Myocyte (in vitro differentiated cells): ENCODE measurements at regions not wholly inside any gene's neighbourhood (a gene's known extent, or its start where the extent isn't known, plus 50 kb on each side); places are given as distances from the start of the nearest gene placed in this dataset.

Experiments used
- DNase-seq: peaks from one replicate; pipeline ENCODE4 v3.0.0-alpha.2; 2012; ENCODE audit warnings: low read depth

GRCh38 chr20:48571949-48572847, 255.6 kb downstream of the PREX1 start:
- DNase-seq: peak; percentile 26

DNA sequence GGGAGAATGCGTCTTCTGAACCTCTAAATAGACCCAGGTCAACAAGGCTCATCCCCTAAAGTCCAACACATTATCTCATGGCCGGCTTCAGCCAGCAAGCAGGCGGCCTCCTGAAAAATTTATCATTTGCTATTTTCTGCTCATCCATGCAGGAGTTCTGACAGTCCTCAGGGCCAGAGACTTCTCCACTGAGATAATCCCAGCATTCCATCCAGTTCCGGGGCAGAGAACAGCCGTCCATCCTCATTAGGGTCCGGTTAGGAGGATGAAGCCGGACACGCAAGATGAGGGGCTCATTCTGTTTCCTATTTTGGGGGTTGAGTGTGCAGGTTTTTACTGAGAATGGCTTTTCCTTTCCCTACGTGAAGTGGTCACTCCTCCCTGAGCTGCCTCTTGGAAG, 258.1 kb downstream of the PREX1 start:
- no peak for DNase-seq

DNA sequence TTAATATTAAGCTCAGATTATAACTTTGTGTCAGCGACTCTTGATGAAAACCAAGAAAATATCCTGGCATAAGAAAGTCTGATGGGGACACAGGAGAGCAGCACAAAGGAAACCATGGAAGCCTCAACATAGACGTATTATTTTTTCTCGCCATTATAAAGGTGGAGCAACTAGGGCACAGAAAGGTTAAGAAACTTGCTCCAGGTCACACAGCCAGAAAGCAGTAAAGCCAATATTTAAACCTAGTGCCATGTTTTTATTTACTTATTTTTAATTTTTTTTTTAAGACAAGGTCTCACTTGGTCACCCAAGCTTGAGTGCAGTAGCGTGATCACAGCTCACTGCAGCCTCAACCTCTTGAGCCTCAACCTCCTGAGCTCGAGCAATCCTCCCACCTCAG, 259.3 kb downstream of the PREX1 start:
- DNase-seq: no peak

DNA sequence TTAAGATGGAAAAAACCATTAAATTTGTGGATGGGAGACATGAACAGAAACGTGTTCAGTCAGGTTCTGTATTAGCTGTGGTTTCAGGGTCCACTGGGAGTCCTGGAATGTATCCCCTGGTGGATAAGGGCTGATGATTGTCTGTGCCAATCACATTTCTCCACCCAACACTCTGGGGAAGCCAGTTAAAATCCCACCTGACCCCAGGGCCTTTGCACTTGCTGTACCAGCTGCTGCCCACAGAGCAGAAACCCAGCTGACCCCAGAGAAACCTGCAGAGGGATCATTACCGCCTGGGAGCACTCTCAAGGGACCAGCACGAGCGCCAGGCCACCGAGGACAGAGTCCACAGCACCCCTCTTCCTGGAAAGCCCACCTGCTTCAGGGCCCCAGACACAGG, 260.7 kb downstream of the PREX1 start:
- no peak for DNase-seq

DNA sequence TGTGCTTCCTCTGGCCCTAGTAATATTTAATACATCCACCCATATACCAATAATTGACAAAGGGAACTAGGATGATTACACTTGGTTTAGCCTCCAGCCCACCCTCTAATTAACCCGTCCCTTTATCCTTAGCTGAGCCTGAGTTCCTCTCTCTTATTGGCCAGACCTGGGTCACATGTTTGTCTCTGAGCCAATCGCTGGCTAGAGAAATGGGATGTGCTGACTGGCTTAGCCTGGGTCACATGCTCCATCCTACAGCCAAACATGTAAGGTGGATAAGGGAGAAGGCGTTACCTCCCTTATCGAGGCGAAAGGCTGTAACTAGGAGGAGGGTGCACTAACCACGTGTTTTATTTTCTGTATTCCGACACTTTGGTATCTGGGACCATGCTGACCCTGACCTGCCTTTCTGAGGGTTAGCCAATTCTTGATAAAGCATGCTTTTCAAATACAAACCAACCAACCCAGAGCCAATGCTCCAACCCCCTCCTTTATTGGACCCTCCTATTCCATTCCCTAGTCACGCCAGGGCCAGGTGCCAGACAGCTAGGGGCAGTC, 262.7 kb downstream of the PREX1 start:
- no peak for DNase-seq

GRCh38 chr20:48563191-48563870, 264.5 kb downstream of the PREX1 start:
- DNase-seq: no peak

DNA sequence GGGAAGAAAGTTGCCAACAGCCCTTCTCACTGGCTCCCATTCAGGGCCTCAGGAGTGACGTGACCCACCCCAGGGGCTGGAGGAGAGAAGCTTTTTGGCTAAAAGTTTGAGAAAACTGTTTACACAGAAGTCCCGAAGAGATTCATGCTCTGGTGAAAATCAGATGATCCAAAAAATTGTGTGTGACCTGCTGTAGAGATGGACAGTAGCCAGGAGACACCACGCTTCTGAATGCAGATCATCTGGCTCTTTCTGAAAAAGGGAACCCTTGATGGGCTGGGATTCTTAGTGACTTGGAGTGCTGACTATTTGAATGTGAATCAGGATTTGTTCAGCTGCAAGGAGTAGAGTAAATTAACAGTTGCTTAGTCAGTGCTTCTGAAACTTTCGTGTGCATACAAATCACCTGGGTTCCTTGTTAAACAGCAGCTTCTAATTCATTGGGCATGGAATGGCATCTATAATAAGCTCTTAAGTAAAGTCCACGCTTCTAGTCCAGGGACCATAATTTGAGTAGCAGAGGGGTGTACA, 265.1 kb downstream of the PREX1 start:
- DNase-seq: no peak

- DNase-seq: no peak
These were observed 268.9 kb downstream of the PREX1 start for GRCh38 chr20:48558906-48559305.

DNA sequence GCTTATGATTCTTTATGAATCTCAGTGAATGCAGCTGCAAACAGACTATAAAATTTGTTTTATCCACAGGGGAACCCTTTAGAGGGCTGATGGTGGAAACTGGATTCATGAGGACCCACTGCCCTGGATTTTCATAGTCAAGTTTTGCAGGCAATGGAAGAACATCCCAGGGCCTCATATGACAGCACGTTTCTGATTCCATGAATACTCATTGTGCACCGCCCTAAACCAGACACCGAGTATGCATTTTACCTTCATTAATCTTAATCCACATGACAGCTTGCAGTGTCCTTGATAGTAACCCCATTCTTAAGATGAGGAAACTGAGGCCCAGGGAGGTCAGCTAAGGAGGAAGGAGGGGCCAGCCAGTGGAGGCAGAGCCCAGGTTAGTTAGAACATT, 270.4 kb downstream of the PREX1 start:
- DNase-seq: no peak

DNA sequence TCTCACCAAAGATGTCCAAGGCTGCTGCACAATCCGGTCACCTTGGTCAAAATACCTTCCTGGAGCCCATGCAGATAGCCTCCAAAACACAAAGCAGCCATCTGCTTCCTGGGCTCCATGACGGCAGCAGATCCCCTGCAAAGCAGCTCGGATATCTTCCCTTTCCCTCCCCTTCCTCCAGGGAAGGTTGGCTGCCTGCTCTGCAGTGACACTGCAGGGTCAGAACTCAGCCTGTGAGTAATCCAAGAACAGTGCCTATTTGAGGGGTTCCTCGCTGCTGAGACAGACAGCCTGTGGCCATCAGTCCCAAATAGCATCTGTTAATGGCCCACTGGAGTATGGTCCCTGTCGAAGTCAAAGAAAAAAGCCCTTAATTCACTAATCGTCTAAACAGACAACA, 270.8 kb downstream of the PREX1 start:
- no peak for DNase-seq

- no peak for DNase-seq
These were observed 275.2 kb downstream of the PREX1 start for GRCh38 chr20:48552550-48552949.

DNA sequence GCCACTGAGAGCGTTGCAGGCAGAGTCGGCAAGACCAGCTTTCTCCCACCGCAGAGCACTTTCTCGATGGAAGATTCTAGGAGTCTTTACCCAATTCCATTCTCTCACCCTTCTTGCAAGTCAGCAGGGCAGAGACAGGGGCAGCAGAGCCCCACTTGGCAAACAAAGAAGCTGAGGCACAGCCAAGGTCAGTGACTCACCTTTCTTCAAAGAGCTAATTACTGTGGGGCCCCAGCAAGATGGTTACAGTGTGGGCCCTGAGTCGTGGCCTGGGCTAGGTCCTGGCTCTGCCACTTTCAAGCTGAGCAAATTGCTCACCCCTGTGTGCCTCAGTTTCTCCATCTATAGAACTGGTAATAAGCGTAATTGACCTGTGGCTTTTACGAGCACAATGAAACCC, 277.0 kb downstream of the PREX1 start:
- no peak for DNase-seq

GRCh38 chr20:48547664-48548063, 280.1 kb downstream of the PREX1 start:
- no peak for DNase-seq

DNA sequence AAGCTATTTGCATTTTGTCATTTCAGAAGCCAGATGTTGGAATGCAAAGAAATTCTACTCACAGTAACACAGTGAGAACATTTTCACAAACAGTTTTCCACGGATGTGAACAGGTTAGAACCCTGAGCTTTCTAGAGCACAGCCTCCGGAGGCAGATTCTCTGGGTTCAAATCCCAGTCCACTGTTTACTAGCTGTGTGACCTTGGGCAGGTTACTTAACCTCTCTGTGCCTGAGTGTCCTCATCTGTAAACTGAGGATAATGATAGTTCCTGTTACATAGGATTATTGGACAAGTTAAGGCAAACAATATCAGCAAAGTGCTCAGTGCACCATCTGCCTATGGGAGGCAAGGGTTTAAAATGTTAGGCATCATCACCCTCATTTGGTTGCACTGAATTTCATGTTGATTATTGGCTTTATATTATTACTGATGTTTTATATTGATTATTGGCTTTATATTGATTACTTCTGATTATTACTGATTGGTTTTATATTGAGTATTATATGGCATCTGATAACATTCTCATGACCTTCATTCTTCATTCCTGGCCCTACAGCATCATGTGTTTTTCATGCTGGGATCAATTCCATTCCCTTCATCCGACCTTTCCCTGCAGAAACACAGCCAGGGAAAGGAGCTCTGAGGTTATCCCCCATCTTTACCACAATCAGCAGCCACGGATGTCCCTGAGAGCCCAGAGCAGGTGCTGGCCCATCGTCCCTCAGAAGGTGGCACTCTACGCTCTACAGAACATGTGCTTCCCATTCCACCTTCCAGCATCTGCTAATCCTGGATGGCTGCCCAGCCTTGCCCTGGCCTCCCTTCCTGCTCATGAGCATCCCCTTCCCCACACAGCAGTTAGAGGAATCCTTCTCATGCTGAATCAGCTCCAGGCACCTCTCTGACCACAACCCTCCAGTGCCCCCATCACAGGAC, 283.1 kb downstream of the PREX1 start:
- no peak for DNase-seq

- DNase-seq: no peak
These were observed 286.2 kb downstream of the PREX1 start for GRCh38 chr20:48541581-48542071.

DNA sequence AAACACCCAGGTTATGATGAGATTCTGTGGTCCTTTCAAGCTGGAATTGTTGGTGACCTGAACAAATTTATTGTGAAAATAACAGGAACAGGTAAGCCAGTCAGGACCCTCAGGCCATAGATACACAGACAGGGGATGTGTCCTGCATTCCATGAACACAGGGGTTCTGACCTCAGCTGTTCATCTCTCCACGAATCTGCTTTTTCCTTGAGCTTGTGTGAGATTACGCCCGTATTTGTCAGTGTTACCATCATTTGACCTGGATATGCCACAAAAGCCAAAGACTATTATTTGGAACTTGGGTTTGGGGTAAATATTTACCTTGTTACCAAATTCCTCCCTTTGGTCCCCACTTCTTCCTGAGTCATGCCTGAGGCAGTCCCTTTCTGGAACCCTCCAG, 288.9 kb downstream of the PREX1 start:
- DNase-seq: no peak

DNA sequence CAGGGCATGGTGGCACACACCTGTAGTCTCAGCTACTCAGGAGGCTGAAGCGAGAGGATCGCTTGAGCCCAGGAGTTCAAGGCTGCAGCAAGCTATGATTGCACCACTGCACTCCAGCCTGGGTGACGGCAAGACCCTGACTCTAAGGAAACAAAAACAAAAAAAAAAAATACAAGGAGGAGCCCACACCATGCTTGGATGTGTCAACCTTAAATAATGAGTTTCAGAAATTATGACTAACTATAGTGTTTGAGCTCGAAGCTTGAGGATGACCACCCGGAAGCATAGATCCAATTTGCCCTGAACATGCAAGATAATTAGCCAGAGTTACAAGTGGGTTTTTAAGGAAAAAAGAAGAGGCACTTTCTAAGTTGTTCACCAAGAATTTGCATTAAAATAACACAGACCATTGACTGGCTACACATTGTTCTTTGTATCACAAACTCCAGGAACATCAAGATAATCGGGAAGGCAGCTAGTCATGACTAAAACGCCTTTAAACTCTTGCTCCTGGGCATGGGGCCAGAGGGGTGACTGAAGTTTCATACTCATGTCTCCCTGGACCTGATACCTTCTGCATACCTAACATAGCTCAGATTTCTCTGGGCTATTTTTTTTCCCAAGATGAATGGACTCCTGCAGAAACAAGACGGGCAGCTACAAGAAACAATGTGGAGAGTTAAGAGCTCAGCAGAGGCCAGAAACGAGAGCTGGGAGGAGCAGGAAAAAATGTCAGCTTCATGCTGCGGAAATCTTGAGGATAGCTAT, 289.6 kb downstream of the PREX1 start:
- no peak for DNase-seq

GRCh38 chr20:48536206-48536605, 291.6 kb downstream of the PREX1 start:
- DNase-seq: no peak

GRCh38 chr20:48535556-48535955, 292.2 kb downstream of the PREX1 start:
- no peak for DNase-seq

DNA sequence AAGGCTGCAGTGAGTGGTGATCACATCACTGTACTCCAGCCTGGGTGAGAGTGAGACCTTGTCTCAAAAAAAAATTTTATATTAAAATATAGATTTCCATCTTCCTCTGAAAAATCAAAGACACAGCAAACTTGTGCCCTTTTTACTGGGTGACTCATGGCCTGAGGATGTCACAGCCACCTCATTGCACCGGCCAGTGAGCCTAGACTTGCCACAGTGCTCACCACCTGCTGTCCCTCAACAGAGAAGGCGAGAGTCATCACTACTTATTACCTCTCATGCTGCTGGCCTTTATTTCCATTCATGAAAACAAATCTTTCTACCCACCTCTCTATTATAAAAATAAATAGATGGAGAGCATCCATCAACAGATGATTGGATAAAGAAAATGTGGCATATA, 295.8 kb downstream of the PREX1 start:
- no peak for DNase-seq
